22Rv1 (cell line): ENCODE measurements at regions not wholly inside any gene's neighbourhood (a gene's known extent, or its start where the extent isn't known, plus 50 kb on each side); places are given as distances from the start of the nearest gene placed in this dataset.

ENCODE experiments used
- CTCF ChIP-seq: fragments of 450-650 bp; IDR thresholded peaks from 2 replicates; pipeline ENCODE4 v1.5.1; 2017; ENCODE audit warnings: mild to moderate bottlenecking
- ZFX ChIP-seq: fragments of 450-650 bp; IDR thresholded peaks from 2 replicates; pipeline ENCODE4 v1.6.1; 2017; ENCODE audit warnings: antibody characterized with exemption, borderline replicate concordance

- no peak for TF ChIP-seq CTCF
- no peak for TF ChIP-seq ZFX
Measured at GRCh38 chr10:44070282-44070681, 314.6 kb downstream of the CXCL12 start.
